ENCODE measurements at regions not wholly inside any gene's neighbourhood (a gene's known extent, or its start where the extent isn't known, plus 50 kb on each side); places are given as distances from the start of the nearest gene placed in this dataset.

DNA sequence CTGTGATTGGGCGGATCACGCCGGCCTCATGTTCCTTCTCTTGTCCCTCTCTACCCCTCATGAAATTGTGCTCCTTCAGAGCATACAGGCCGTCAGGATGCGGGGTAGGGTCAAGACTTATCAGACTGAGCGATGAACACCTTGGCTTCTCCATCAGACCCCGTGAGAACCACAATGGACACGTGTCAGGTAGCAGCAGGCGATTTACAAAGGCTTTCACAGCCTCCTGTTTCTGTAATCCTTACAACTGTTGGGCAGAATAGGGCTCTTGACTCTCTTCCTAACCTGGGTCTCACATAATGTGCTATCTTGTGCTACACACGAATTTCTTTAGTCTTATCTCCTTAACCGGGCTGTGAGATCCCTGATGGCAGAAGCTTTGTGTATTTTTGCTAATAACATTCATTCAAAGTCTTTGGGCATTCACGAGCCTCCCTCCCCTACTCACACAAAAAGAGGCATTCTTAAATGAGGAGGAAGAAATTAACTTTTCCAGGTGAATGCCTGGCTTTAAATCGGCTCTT, 122.9 kb upstream of the SLC22A23 start:
- TF ChIP-seq CTCF (IDR thresholded peaks at IDR 0.05) (no peak), POLR2A (IDR thresholded peaks at IDR 0.05) (no peak)
